H1 (cell line): ENCODE measurements at regions not wholly inside any gene's neighbourhood (a gene's known extent, or its start where the extent isn't known, plus 50 kb on each side); places are given as distances from the start of the nearest gene placed in this dataset.

Source experiments
- CEBPB ChIP-seq: IDR thresholded peaks from 2 replicates; pipeline ENCODE4 v1.6.1; 2012; ENCODE audit warnings: low read depth, low read length
- CTCF ChIP-seq, 3 experiments: IDR thresholded peaks; 1 replicate in 2 of 3; 2 replicates in 1 of 3; pipeline versions ENCODE4 v1.5.1 to v1.6.1; 2011; ENCODE audit warnings: low read length in 3 of 3, mild to moderate bottlenecking in 3 of 3, inconsistent platforms in 2 of 3, low read depth in 1 of 3, moderate library complexity in 1 of 3; ENCODE audit not compliant: insufficient read depth in 1 of 3; ENCODE audit errors: control extremely low read depth in 1 of 3
- EP300 ChIP-seq, 2 experiments: IDR thresholded peaks; 1 replicate in 1 of 2; 2 replicates in 1 of 2; pipeline ENCODE4 v1.6.1; 2011 to 2012; ENCODE audit warnings: low read depth in 2 of 2, low read length in 2 of 2, mild to moderate bottlenecking in 2 of 2, borderline replicate concordance in 1 of 2, inconsistent platforms in 1 of 2, moderate library complexity in 1 of 2
- MAFK ChIP-seq: IDR thresholded peaks from 2 replicates; pipeline ENCODE4 v1.6.1; 2012; ENCODE audit warnings: low read depth, mild to moderate bottlenecking, improper control_type of control experiment, low read length
- NRF1 ChIP-seq: IDR thresholded peaks from 2 replicates; pipeline ENCODE4 v1.6.1; 2011; ENCODE audit warnings: mild to moderate bottlenecking, low read depth, low read length, improper control_type of control experiment
- POLR2A ChIP-seq, 2 experiments: IDR thresholded peaks; 1 replicate in 1 of 2; 2 replicates in 1 of 2; pipeline ENCODE4 v1.6.1; 2011; ENCODE audit warnings: low read depth in 2 of 2, low read length in 2 of 2, mild to moderate bottlenecking in 2 of 2; ENCODE audit errors: control extremely low read depth in 1 of 2
- POLR2AphosphoS5 ChIP-seq: IDR thresholded peaks from 2 replicates; pipeline ENCODE4 v1.6.1; 2011; ENCODE audit warnings: low read depth, low read length
- RAD21 ChIP-seq, 2 experiments: IDR thresholded peaks in 1 of 2; conservative IDR thresholded peaks in 1 of 2; 2 replicates each; pipeline ENCODE4 v1.6.1; 2011; ENCODE audit warnings: low read depth in 2 of 2, low read length in 2 of 2, improper control_type of control experiment in 1 of 2, inconsistent platforms in 1 of 2, mild to moderate bottlenecking in 1 of 2, moderate library complexity in 1 of 2
- RBBP5 ChIP-seq: IDR thresholded peaks from 2 replicates; pipeline ENCODE4 v1.7.1; 2012; ENCODE audit warnings: low read depth, mild to moderate bottlenecking, inconsistent platforms, low read length, moderate library complexity, borderline replicate concordance
- RNF2 ChIP-seq: fragments of 200-900, 300-1000 bp; sonication (generic); IDR thresholded peaks from 2 replicates; pipeline ENCODE4 v1.7.1; 2016; ENCODE audit warnings: borderline replicate concordance, low read depth, mild to moderate bottlenecking, antibody characterized with exemption, low read length; ENCODE audit not compliant: poor library complexity, severe bottlenecking; ENCODE audit errors: missing control alignments
- SUZ12 ChIP-seq: fragments of 200-600 bp; sonication (generic); IDR thresholded peaks from 2 replicates; pipeline ENCODE4 v1.6.1; 2012; ENCODE audit warnings: mild to moderate bottlenecking, inconsistent platforms, low read length, moderate library complexity, mixed read lengths
- TAF1 ChIP-seq: IDR thresholded peaks from 2 replicates; pipeline ENCODE4 v1.6.1; 2011; ENCODE audit warnings: mild to moderate bottlenecking, low read depth, low read length
- TCF12 ChIP-seq: IDR thresholded peaks from 2 replicates; pipeline ENCODE4 v1.6.1; 2011; ENCODE audit warnings: low read depth, mild to moderate bottlenecking, low read length

- TF ChIP-seq TAF1: no peak
- no peak for TF ChIP-seq EP300 (IDR thresholded peaks at IDR 0.05; ENCODE audit: borderline replicate concordance in 1 of 2, low read depth in 2 of 2, low read length in 2 of 2)
- TF ChIP-seq MAFK: no peak
- TF ChIP-seq SUZ12: no peak
- TF ChIP-seq CTCF (IDR thresholded peaks at IDR 0.05; ENCODE audit: control extremely low read depth in 1 of 3, insufficient read depth in 1 of 3, low read depth in 1 of 3, low read length in 3 of 3): no peak
- TF ChIP-seq POLR2AphosphoS5: no peak
- no peak for TF ChIP-seq RNF2
- TF ChIP-seq CEBPB: no peak
- no peak for TF ChIP-seq POLR2A (IDR thresholded peaks at IDR 0.05; ENCODE audit: control extremely low read depth in 1 of 2, low read depth in 2 of 2, low read length in 2 of 2)
- no peak for TF ChIP-seq NRF1
- TF ChIP-seq TCF12: no peak
- TF ChIP-seq RAD21 (IDR thresholded peaks at IDR 0.05 in 1 of 2, conservative IDR thresholded peaks at IDR 0.05 in 1 of 2; ENCODE audit: low read depth in 2 of 2, low read length in 2 of 2): no peak
- no peak for TF ChIP-seq RBBP5
Observed at GRCh38 chr2:144277622-144278354, 242.1 kb downstream of the ZEB2 start.
